WTC11 (cell line): ENCODE measurements at regions not wholly inside any gene's neighbourhood (a gene's known extent, or its start where the extent isn't known, plus 50 kb on each side); places are given as distances from the start of the nearest gene placed in this dataset.

Source experiments
- ATAC-seq: fragments of 200-7000 bp; cut with Tn5 transposase; 2 replicates; pipeline ENCODE4 v1.10.0; 2021; ENCODE audit warnings: mild to moderate bottlenecking, moderate library complexity
- CTCF ChIA-PET: fragments of 300-600 bp; sonication (Branson Sonifier 250); formaldehyde crosslinking; loops from one replicate; lab custom pipeline; 2021; ENCODE audit warnings: antibody characterized with exemption; lab: Charles Lee
- POLR2A ChIA-PET: fragments of 350-600 bp; sonication (Branson Sonifier 250); formaldehyde crosslinking; loops from one replicate; lab custom pipeline; 2021; ENCODE audit warnings: antibody characterized with exemption; lab: Charles Lee
- DNase-seq: peaks from one replicate; pipeline ENCODE4 v3.0.0; 2021; ENCODE audit warnings: low spot score
- H3K27ac Mint-ChIP-seq: 2 replicates; pipeline ENCODE4 v1.8.0; 2021; ENCODE audit warnings: mixed read lengths
- H3K27me3 Mint-ChIP-seq: 2 replicates; pipeline ENCODE4 v1.8.0; 2021; ENCODE audit warnings: low read depth, mild to moderate bottlenecking, moderate library complexity, mixed read lengths
- H3K36me3 Mint-ChIP-seq: 2 replicates; pipeline ENCODE4 v1.8.0; 2021; ENCODE audit warnings: mixed read lengths
- H3K4me1 Mint-ChIP-seq: 2 replicates; pipeline ENCODE4 v1.8.0; 2022; ENCODE audit warnings: mixed read lengths
- H3K4me3 Mint-ChIP-seq: 2 replicates; pipeline ENCODE4 v1.8.0; 2021; ENCODE audit warnings: mild to moderate bottlenecking, moderate library complexity, mixed read lengths
- H3K9me3 Mint-ChIP-seq: 2 replicates; pipeline ENCODE4 v1.8.0; 2021; ENCODE audit warnings: mixed read lengths
- CREM ChIP-seq: sonication (generic); formaldehyde crosslinking; IDR thresholded peaks from 2 replicates; pipeline ENCODE4 v1.8.1; 2022; ENCODE audit warnings: mild to moderate bottlenecking, missing genetic modification reagents, moderate library complexity
- E2F1 ChIP-seq: sonication (generic); formaldehyde crosslinking; IDR thresholded peaks from 2 replicates; pipeline ENCODE4 v1.8.0; 2022; ENCODE audit warnings: mild to moderate bottlenecking, missing genetic modification reagents
- E2F5 ChIP-seq: sonication (generic); formaldehyde crosslinking; IDR thresholded peaks from 2 replicates; pipeline ENCODE4 v1.8.1; 2022; ENCODE audit warnings: mild to moderate bottlenecking, moderate library complexity, missing genetic modification reagents
- FOXK1 ChIP-seq: sonication (generic); formaldehyde crosslinking; IDR thresholded peaks from 2 replicates; pipeline ENCODE4 v1.8.0; 2022; ENCODE audit warnings: mild to moderate bottlenecking, moderate library complexity, missing genetic modification reagents
- FOXP4 ChIP-seq: sonication (generic); formaldehyde crosslinking; IDR thresholded peaks from 2 replicates; pipeline ENCODE4 v1.8.0; 2022; ENCODE audit warnings: mild to moderate bottlenecking, missing genetic modification reagents
- GABPB1 ChIP-seq: sonication (generic); formaldehyde crosslinking; IDR thresholded peaks from 2 replicates; pipeline ENCODE4 v1.8.1; 2023; ENCODE audit warnings: mild to moderate bottlenecking, missing genetic modification reagents
- JUN ChIP-seq: sonication (generic); formaldehyde crosslinking; IDR thresholded peaks from 2 replicates; pipeline ENCODE4 v1.8.0; 2023; ENCODE audit warnings: mild to moderate bottlenecking, missing genetic modification reagents
- MLX ChIP-seq: sonication (generic); formaldehyde crosslinking; IDR thresholded peaks from 2 replicates; pipeline ENCODE4 v1.8.1; 2023; ENCODE audit warnings: mild to moderate bottlenecking, missing genetic modification reagents, moderate library complexity
- NFYB ChIP-seq: sonication (generic); formaldehyde crosslinking; conservative IDR thresholded peaks from 2 replicates; pipeline ENCODE4 v1.8.0; 2022; ENCODE audit warnings: low read depth, missing genetic modification reagents
- PRRX2 ChIP-seq: fragments of 250-450 bp; sonication (Bioruptor Pico); IDR thresholded peaks from 2 replicates; pipeline ENCODE4 v1.8.0; 2021; ENCODE audit warnings: mild to moderate bottlenecking
- RELA ChIP-seq: sonication (generic); formaldehyde crosslinking; IDR thresholded peaks from 2 replicates; pipeline ENCODE4 v1.8.1; 2022; ENCODE audit warnings: missing genetic modification reagents, mild to moderate bottlenecking, borderline replicate concordance
- SMAD3 ChIP-seq: sonication (generic); formaldehyde crosslinking; IDR thresholded peaks from 2 replicates; pipeline ENCODE4 v1.8.0; 2022; ENCODE audit warnings: missing genetic modification reagents, mild to moderate bottlenecking, borderline replicate concordance
- SOX15 ChIP-seq: fragments of 250-450 bp; sonication (Bioruptor Pico); IDR thresholded peaks from 2 replicates; pipeline ENCODE4 v1.9.0; 2021; ENCODE audit warnings: mild to moderate bottlenecking
- ZBTB21 ChIP-seq: sonication (generic); formaldehyde crosslinking; IDR thresholded peaks from 2 replicates; pipeline ENCODE4 v1.8.1; 2023; ENCODE audit warnings: mild to moderate bottlenecking, missing genetic modification reagents, borderline replicate concordance
- ZBTB43 ChIP-seq: sonication (generic); formaldehyde crosslinking; IDR thresholded peaks from 2 replicates; pipeline ENCODE4 v1.8.1; 2023; ENCODE audit warnings: mild to moderate bottlenecking, missing genetic modification reagents
- ZNF138 ChIP-seq: sonication (generic); formaldehyde crosslinking; conservative IDR thresholded peaks from 2 replicates; pipeline ENCODE4 v1.8.1; 2022; ENCODE audit warnings: mild to moderate bottlenecking, moderate library complexity, missing genetic modification reagents
- ZSCAN18 ChIP-seq: fragments of 250-450 bp; sonication (Bioruptor Pico); IDR thresholded peaks from 2 replicates; pipeline ENCODE4 v2.1.2; 2022; ENCODE audit warnings: mild to moderate bottlenecking, moderate library complexity

- no peak for TF ChIP-seq CREM (CRISPR knock-in tag)
These were observed 471.5 kb upstream of the ROBO1 start (continued) for GRCh38 chr3:80239301-80239700.

- no peaks in the 10 kb centered on the region for H3K27me3 Mint-ChIP-seq
- peaks cover 18% of the 10 kb centered on the region for H3K4me1 Mint-ChIP-seq
- no peak overlapping the region for H3K4me3 Mint-ChIP-seq
- DNase-seq (no peak), ATAC-seq (no peak)
- no peaks in the 10 kb centered on the region for H3K36me3 Mint-ChIP-seq
- POLR2A ChIA-PET: no interaction called here
- H3K9me3 Mint-ChIP-seq: no peaks in the 10 kb centered on the region
- no peak overlapping the region for H3K27ac Mint-ChIP-seq
- no peak for TF ChIP-seq SOX15 (CRISPR knock-in tag)
- TF ChIP-seq RELA (CRISPR knock-in tag): no peak
- no peak for TF ChIP-seq E2F1
- no peak for TF ChIP-seq FOXK1 (CRISPR knock-in tag)
- no peak for TF ChIP-seq SMAD3 (CRISPR knock-in tag)
- TF ChIP-seq ZBTB43 (CRISPR knock-in tag): no peak
- no peak for TF ChIP-seq ZSCAN18 (CRISPR knock-in tag)
- TF ChIP-seq, all 79 proteins: peak for 0
- CTCF ChIA-PET: no interaction called here
These were observed 470.8 kb upstream of the ROBO1 start for GRCh38 chr3:80238606-80239005.

- ATAC-seq: no peak
- Mint-ChIP-seq H3K36me3 (no peaks in the 10 kb centered on the region), H3K9me3 (no peaks in the 10 kb centered on the region), H3K4me3 (no peak overlapping the region), H3K27ac (no peak overlapping the region), H3K27me3 (no peaks in the 10 kb centered on the region)
- no peak for DNase-seq
- ChIA-PET POLR2A (no interaction called here), CTCF (no interaction called here)
- TF ChIP-seq GABPB1 (CRISPR knock-in tag): no peak
- no peak for TF ChIP-seq PRRX2 (CRISPR knock-in tag)
- TF ChIP-seq ZSCAN18 (CRISPR knock-in tag): no peak
- no peak for TF ChIP-seq E2F5 (CRISPR knock-in tag)
- TF ChIP-seq, all 79 proteins: peak for 0
- H3K4me1 Mint-ChIP-seq: peaks cover 20% of the 10 kb centered on the region
These were observed 470.4 kb upstream of the ROBO1 start for GRCh38 chr3:80238152-80238551.

- POLR2A ChIA-PET: no interaction called here
- H3K4me1 Mint-ChIP-seq: peaks cover 15% of the 10 kb centered on the region
- H3K36me3 Mint-ChIP-seq: no peaks in the 10 kb centered on the region
- no peaks in the 10 kb centered on the region for H3K27me3 Mint-ChIP-seq
- TF ChIP-seq ZNF138 (CRISPR knock-in tag) (no peak), FOXP4 (CRISPR knock-in tag) (no peak), ZBTB21 (CRISPR knock-in tag) (no peak), JUN (CRISPR knock-in tag) (no peak), ZBTB43 (CRISPR knock-in tag) (no peak), NFYB (CRISPR knock-in tag) (no peak), MLX (no peak)
- no peak for DNase-seq
- ATAC-seq: no peak
- CTCF ChIA-PET: no interaction called here
- H3K4me3 Mint-ChIP-seq: no peak overlapping the region
- no peak overlapping the region for H3K27ac Mint-ChIP-seq
- no peaks in the 10 kb centered on the region for H3K9me3 Mint-ChIP-seq
These were observed 466.9 kb upstream of the ROBO1 start for GRCh38 chr3:80234706-80235105.
